ENCODE measurements at regions not wholly inside any gene's neighbourhood (a gene's known extent, or its start where the extent isn't known, plus 50 kb on each side); places are given as distances from the start of the nearest gene placed in this dataset.

- H2AFZ ChIP-seq, result no peak overlapping the region
- H3K9ac ChIP-seq, result no peak overlapping the region
- TF ChIP-seq CTCF (IDR thresholded peaks at IDR 0.05), result no peak
- H3K4me2 ChIP-seq (ENCODE audit: low read length), result no peak overlapping the region
- H3K4me3 ChIP-seq (ENCODE audit: low read depth, low read length), result no peak overlapping the region
- no peaks in the 10 kb centered on the region for H3K79me2 ChIP-seq
- no peaks in the 10 kb centered on the region for H3K4me1 ChIP-seq
- no peak overlapping the region for H3K27ac ChIP-seq
- no peaks in the 10 kb centered on the region for H3K36me3 ChIP-seq (ENCODE audit: control insufficient read depth, insufficient read depth, low read length)
- no peaks in the 10 kb centered on the region for H3K27me3 ChIP-seq (ENCODE audit: control insufficient read depth, insufficient read depth, low read length)
- no peaks in the 10 kb centered on the region for H3K9me3 ChIP-seq (ENCODE audit: control insufficient read depth, low read length)
Observed at GRCh38 chr2:4753721-4754120, 938.5 kb upstream of the SOX11 start.

DNA sequence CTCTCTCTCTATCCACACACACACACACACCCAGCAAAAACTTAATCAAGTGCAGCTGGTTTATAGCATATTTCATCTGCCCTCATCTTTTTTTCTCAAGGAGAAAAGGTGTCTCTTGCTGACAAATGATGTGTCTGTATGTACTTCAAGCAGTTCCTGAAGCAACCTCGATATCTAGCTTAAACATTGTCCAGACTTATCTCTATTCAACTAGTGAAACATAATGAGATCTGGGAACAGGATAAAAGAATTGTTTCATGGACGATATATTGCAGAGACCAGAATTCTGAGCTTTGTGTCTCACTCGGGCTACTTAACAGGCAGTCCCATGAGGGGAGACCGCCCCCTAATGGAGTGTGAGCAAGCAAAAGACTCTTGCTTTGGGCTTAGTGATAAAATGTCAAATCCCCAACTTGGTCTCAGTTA is 929.2 kb upstream of the SOX11 start:
- Histone ChIP-seq H3K9me3 (ENCODE audit: control insufficient read depth, low read length) (no peaks in the 10 kb centered on the region), H3K27ac (no peak overlapping the region), H3K27me3 (ENCODE audit: control insufficient read depth, insufficient read depth, low read length) (no peaks in the 10 kb centered on the region), H2AFZ (no peak overlapping the region), H3K36me3 (ENCODE audit: control insufficient read depth, insufficient read depth, low read length) (no peaks in the 10 kb centered on the region), H3K9ac (no peak overlapping the region), H3K4me3 (ENCODE audit: low read depth, low read length) (no peak overlapping the region), H3K4me2 (ENCODE audit: low read length) (no peak overlapping the region), H3K79me2 (no peaks in the 10 kb centered on the region), H3K4me1 (no peaks in the 10 kb centered on the region)
- no peak for TF ChIP-seq CTCF (IDR thresholded peaks at IDR 0.05)

GRCh38 chr2:4765787-4766530 is 926.2 kb upstream of the SOX11 start:
- H3K9ac ChIP-seq, result no peak overlapping the region
- no peak overlapping the region for H2AFZ ChIP-seq
- TF ChIP-seq CTCF (IDR thresholded peaks at IDR 0.05), result no peak

DNA sequence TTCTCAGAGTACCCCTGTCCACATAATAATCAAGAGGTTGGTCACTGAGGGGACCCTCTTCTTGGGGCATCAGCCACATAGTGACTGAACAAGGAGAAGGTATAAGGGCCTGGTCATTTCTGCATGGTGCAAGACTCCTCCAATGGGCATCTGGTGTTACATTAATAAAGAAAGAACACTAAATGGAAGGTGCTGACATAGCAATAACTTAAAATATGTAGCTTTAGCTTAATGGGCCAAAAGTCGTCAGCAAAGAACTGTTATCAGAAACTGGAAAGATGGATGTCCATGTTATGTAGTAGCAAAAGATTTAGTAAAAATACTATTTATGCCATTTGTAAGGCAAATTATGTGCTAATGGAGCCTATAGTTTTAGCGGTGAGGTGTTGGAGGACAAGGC is 916.5 kb upstream of the SOX11 start:
- Histone ChIP-seq H3K27ac (no peak overlapping the region), H3K4me1 (no peaks in the 10 kb centered on the region)

More at GRCh38 chr2:4765787-4766530, 926.2 kb upstream of the SOX11 start:
- no peak overlapping the region for H3K4me3 ChIP-seq (ENCODE audit: low read depth, low read length)
- H3K27ac ChIP-seq, result no peak overlapping the region
- no peaks in the 10 kb centered on the region for H3K36me3 ChIP-seq (ENCODE audit: control insufficient read depth, insufficient read depth, low read length)
- no peaks in the 10 kb centered on the region for H3K79me2 ChIP-seq
- H3K27me3 ChIP-seq (ENCODE audit: control insufficient read depth, insufficient read depth, low read length), result no peaks in the 10 kb centered on the region
- no peaks in the 10 kb centered on the region for H3K9me3 ChIP-seq (ENCODE audit: control insufficient read depth, low read length)
- H3K4me2 ChIP-seq (ENCODE audit: low read length), result no peak overlapping the region
- no peaks in the 10 kb centered on the region for H3K4me1 ChIP-seq

More for the DNA sequence above, 916.5 kb upstream of the SOX11 start:
- no peaks in the 10 kb centered on the region for H3K27me3 ChIP-seq (ENCODE audit: control insufficient read depth, insufficient read depth, low read length)
- H3K36me3 ChIP-seq (ENCODE audit: control insufficient read depth, insufficient read depth, low read length), result peaks cover 2% of the 10 kb centered on the region
- H3K4me3 ChIP-seq (ENCODE audit: low read depth, low read length), result no peak overlapping the region
- no peaks in the 10 kb centered on the region for H3K9me3 ChIP-seq (ENCODE audit: control insufficient read depth, low read length)
- no peak overlapping the region for H3K9ac ChIP-seq
- H3K79me2 ChIP-seq, result no peaks in the 10 kb centered on the region
- TF ChIP-seq CTCF (IDR thresholded peaks at IDR 0.05), result no peak
- H3K4me2 ChIP-seq (ENCODE audit: low read length), result no peak overlapping the region
- no peak overlapping the region for H2AFZ ChIP-seq

Data from parathyroid adenoma (tissue), 2 donors.